GM12878 (cell line): ENCODE measurements at regions not wholly inside any gene's neighbourhood (a gene's known extent, or its start where the extent isn't known, plus 50 kb on each side); places are given as distances from the start of the nearest gene placed in this dataset.

Experiments used
- ATAC-seq: fragments of 200-7000 bp; cut with Tn5 transposase; 3 replicates; pipeline ENCODE4 v1.9.1; 2020; ENCODE audit warnings: mild to moderate bottlenecking, moderate library complexity
- BruUV-seq: library from RNA; stranded (reverse); fragments of 400-500 nt; replicated peaks from 2 replicates; lab custom pipeline; 2021; lab: Mats Ljungman, UMichigan
- CTCF ChIA-PET: fragments of 300-600 bp; sonication (Branson Sonifier 250); formaldehyde crosslinking; extraction: SDS; loops from one replicate; lab custom pipeline; 2021; ENCODE audit warnings: inconsistent platforms; lab: Yijun Ruan, JAX
- POLR2A ChIA-PET: fragments of 350-600 bp; formaldehyde crosslinking; extraction: SDS; loops from one replicate; lab custom pipeline; 2021; ENCODE audit warnings: inconsistent platforms; lab: Charles Lee
- RAD21 ChIA-PET: fragments of 300-600 bp; sonication (Branson Sonifier 250); formaldehyde crosslinking; loops from one replicate; lab custom pipeline; 2023; ENCODE audit warnings: antibody characterized with exemption; ENCODE audit not compliant: unreplicated experiment; lab: Charles Lee
- SMC1A ChIA-PET: fragments of 300-600 bp; sonication (Branson Sonifier 250); formaldehyde crosslinking; loops from one replicate; lab custom pipeline; 2023; ENCODE audit not compliant: unreplicated experiment, uncharacterized antibody; lab: Charles Lee
- DNase-seq: peaks from one replicate; pipeline ENCODE4 v3.0.0-alpha.2; 2011; ENCODE audit warnings: low read depth, low spot score
- FAIRE-seq: peaks from 3 replicates; lab custom pipeline; 2011; peaks lifted over from hg19 to GRCh38; lab: Jason Lieb, UNC
- H2AFZ ChIP-seq: 2 replicates; pipeline ENCODE4 v1.6.0; 2011; ENCODE audit warnings: low read depth, low read length, control low read depth; ENCODE audit not compliant: control insufficient read depth
- H3K27ac ChIP-seq: 2 replicates; pipeline ENCODE4 v1.5.1; 2011; ENCODE audit warnings: control low read depth; ENCODE audit not compliant: control insufficient read depth, insufficient read depth
- H3K27me3 ChIP-seq, 2 experiments: replicated peaks in 1 of 2; 2 replicates each; pipeline versions ENCODE4 v1.6.0 to v1.6.1; 2011; ENCODE audit warnings: low read length in 1 of 2; ENCODE audit not compliant: control insufficient read depth in 2 of 2, insufficient read depth in 2 of 2
- H3K36me3 ChIP-seq, 2 experiments: 2 replicates each; pipeline ENCODE4 v1.5.1; 2011; ENCODE audit warnings: low read length in 1 of 2; ENCODE audit not compliant: control insufficient read depth in 2 of 2, insufficient read depth in 2 of 2
- H3K4me1 ChIP-seq: 2 replicates; pipeline ENCODE4 v1.6.1; 2011; ENCODE audit warnings: mild to moderate bottlenecking, low read length, moderate library complexity, mixed read lengths; ENCODE audit not compliant: control insufficient read depth, insufficient read depth
- H3K4me2 ChIP-seq: 2 replicates; pipeline ENCODE4 v1.6.0; 2011; ENCODE audit warnings: control low read depth; ENCODE audit not compliant: control insufficient read depth, insufficient read depth
- H3K4me3 ChIP-seq: fragments of 200-600 bp; sonication (generic); 2 replicates; pipeline ENCODE4 v1.5.1; 2016
- H3K79me2 ChIP-seq: 2 replicates; pipeline ENCODE4 v1.6.0; 2011; ENCODE audit warnings: low read length; ENCODE audit not compliant: control insufficient read depth, insufficient read depth
- H3K9ac ChIP-seq: 2 replicates; pipeline ENCODE4 v1.8.0; 2011; ENCODE audit warnings: low read length, control low read depth, mixed read lengths; ENCODE audit not compliant: control insufficient read depth, insufficient read depth
- H3K9me3 ChIP-seq: replicated peaks from 3 replicates; pipeline ENCODE4 v1.5.1; 2011; ENCODE audit warnings: mild to moderate bottlenecking, low read length; ENCODE audit not compliant: control insufficient read depth, insufficient read depth
- H4K20me1 ChIP-seq: 2 replicates; pipeline ENCODE4 v1.6.0; 2011; ENCODE audit not compliant: control insufficient read depth, insufficient read depth
- EZH2 ChIP-seq: IDR thresholded peaks from 2 replicates; pipeline ENCODE4 v1.6.1; 2012; ENCODE audit warnings: low read depth, mild to moderate bottlenecking, control low read depth, inconsistent platforms, low read length, borderline replicate concordance; ENCODE audit not compliant: control insufficient read depth
- IKZF2 ChIP-seq, 2 experiments: fragments of 450-650 bp; IDR thresholded peaks; 2 replicates each; pipeline ENCODE4 v1.6.1; 2017; ENCODE audit warnings: mild to moderate bottlenecking in 2 of 2, moderate library complexity in 2 of 2
- NFYA ChIP-seq: IDR thresholded peaks from 2 replicates; pipeline ENCODE4 v1.6.1; 2011; ENCODE audit warnings: low read depth, mild to moderate bottlenecking, low read length, improper control_type of control experiment, borderline replicate concordance
- POU2F2 ChIP-seq: IDR thresholded peaks from 3 replicates; pipeline ENCODE4 v1.6.1; 2011; ENCODE audit warnings: low read depth, mild to moderate bottlenecking, low read length, borderline replicate concordance
- SMARCA5 ChIP-seq: fragments of 450-650 bp; IDR thresholded peaks from 2 replicates; pipeline ENCODE4 v1.6.1; 2017; ENCODE audit warnings: mild to moderate bottlenecking
- SUZ12 ChIP-seq: fragments of 200-600 bp; sonication (generic); IDR thresholded peaks from one replicate; pipeline ENCODE4 v1.6.1; 2018; ENCODE audit warnings: antibody characterized with exemption, mild to moderate bottlenecking; ENCODE audit not compliant: unreplicated experiment
- WGBS: methylation state at CpG from one replicate; pipeline ENCODE4 v1.1.6; 2016; ENCODE audit warnings: low lambda C conversion rate; ENCODE audit not compliant: insufficient replicate concordance, insufficient coverage; ENCODE audit errors: missing lambda C conversion rate; 5-methylcytosine and 5-hydroxymethylcytosine counted together
- in situ Hi-C: fragments of 300-500 bp; cut with MboI; formaldehyde crosslinking; loops from 9 replicates; pipeline ENCODE4 v1.14.3; 2018; ENCODE audit warnings: mixed read lengths
- intact Hi-C: fragments of 100-400 bp; cut with micrococcal nuclease; formaldehyde crosslinking; loops from one replicate; pipeline ENCODE4 v1.14.2; 2022; ENCODE audit not compliant: unreplicated experiment
- TF ChIP-seq, protein P1 (sequence below): fragments of 450-650 bp; IDR thresholded peaks from 2 replicates; pipeline ENCODE4 v1.6.1; 2017; ENCODE audit warnings: mild to moderate bottlenecking, moderate library complexity
- TF ChIP-seq, protein P2 (sequence below): fragments of 450-650 bp; formaldehyde crosslinking; IDR thresholded peaks from 2 replicates; pipeline ENCODE4 v1.4.0; 2022; ENCODE audit warnings: mild to moderate bottlenecking, moderate library complexity
- TF ChIP-seq, protein P3 (sequence below): fragments of 150-350 bp; IDR thresholded peaks from 2 replicates; pipeline ENCODE4 v1.6.1; 2014; ENCODE audit warnings: mild to moderate bottlenecking, low read depth, low read length
- TF ChIP-seq, protein P4 (sequence below): fragments of 450-650 bp; IDR thresholded peaks from 2 replicates; pipeline ENCODE4 v1.6.1; 2017; ENCODE audit warnings: low read depth, mild to moderate bottlenecking, moderate library complexity

DNA sequence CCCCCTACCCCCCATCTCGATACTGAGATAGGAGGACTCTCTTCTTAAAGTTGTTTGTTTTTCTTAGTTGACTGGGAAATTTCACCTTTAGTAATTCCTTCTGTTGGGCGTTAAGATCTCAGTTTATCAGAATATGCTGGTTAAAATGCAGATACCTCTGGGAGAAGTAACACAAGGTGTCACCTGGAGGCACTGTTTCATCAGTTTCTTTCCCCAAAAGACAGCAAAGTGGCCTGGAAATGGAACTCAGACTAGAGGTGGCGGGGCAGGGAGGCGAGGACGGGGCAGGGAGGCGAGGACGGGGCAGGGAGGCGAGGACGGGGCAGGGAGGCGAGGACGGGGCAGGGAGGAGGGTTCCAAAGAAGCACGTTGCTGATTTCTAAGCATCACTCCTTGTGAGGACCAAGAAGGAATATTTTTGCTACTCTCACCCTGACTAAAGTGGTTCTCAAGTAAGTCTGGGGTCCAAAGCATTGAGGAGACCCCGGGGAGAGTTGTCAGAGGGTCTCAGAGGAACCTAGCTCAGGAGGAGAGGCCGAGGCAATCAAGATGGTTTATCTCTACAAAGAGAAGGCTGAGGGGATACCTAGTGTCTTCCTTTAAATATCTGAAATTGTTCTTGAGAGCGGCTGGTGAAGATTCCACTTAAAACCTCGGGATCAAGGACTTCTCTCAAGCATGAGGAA, 147.0 kb upstream of the B3GAT1 start:
- 16% methylated on average over 16 of the region's 16 CpGs for WGBS
- H3K4me3 ChIP-seq, result no peak overlapping the region
- no peak overlapping the region for H3K9ac ChIP-seq
- H4K20me1 ChIP-seq, result no peaks in the 10 kb centered on the region
- TF ChIP-seq EZH2 (no peak), SUZ12 (no peak), POU2F2 (no peak), NFYA (no peak), IKZF2 (IDR thresholded peaks at IDR 0.05) (no peak), SMARCA5 (no peak)
- TF ChIP-seq, protein P1, sequence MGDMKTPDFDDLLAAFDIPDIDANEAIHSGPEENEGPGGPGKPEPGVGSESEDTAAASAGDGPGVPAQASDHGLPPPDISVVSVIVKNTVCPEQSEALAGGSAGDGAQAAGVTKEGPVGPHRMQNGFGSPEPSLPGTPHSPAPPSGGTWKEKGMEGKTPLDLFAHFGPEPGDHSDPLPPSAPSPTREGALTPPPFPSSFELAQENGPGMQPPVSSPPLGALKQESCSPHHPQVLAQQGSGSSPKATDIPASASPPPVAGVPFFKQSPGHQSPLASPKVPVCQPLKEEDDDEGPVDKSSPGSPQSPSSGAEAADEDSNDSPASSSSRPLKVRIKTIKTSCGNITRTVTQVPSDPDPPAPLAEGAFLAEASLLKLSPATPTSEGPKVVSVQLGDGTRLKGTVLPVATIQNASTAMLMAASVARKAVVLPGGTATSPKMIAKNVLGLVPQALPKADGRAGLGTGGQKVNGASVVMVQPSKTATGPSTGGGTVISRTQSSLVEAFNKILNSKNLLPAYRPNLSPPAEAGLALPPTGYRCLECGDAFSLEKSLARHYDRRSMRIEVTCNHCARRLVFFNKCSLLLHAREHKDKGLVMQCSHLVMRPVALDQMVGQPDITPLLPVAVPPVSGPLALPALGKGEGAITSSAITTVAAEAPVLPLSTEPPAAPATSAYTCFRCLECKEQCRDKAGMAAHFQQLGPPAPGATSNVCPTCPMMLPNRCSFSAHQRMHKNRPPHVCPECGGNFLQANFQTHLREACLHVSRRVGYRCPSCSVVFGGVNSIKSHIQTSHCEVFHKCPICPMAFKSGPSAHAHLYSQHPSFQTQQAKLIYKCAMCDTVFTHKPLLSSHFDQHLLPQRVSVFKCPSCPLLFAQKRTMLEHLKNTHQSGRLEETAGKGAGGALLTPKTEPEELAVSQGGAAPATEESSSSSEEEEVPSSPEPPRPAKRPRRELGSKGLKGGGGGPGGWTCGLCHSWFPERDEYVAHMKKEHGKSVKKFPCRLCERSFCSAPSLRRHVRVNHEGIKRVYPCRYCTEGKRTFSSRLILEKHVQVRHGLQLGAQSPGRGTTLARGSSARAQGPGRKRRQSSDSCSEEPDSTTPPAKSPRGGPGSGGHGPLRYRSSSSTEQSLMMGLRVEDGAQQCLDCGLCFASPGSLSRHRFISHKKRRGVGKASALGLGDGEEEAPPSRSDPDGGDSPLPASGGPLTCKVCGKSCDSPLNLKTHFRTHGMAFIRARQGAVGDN, result no peak
- TF ChIP-seq, protein P2, sequence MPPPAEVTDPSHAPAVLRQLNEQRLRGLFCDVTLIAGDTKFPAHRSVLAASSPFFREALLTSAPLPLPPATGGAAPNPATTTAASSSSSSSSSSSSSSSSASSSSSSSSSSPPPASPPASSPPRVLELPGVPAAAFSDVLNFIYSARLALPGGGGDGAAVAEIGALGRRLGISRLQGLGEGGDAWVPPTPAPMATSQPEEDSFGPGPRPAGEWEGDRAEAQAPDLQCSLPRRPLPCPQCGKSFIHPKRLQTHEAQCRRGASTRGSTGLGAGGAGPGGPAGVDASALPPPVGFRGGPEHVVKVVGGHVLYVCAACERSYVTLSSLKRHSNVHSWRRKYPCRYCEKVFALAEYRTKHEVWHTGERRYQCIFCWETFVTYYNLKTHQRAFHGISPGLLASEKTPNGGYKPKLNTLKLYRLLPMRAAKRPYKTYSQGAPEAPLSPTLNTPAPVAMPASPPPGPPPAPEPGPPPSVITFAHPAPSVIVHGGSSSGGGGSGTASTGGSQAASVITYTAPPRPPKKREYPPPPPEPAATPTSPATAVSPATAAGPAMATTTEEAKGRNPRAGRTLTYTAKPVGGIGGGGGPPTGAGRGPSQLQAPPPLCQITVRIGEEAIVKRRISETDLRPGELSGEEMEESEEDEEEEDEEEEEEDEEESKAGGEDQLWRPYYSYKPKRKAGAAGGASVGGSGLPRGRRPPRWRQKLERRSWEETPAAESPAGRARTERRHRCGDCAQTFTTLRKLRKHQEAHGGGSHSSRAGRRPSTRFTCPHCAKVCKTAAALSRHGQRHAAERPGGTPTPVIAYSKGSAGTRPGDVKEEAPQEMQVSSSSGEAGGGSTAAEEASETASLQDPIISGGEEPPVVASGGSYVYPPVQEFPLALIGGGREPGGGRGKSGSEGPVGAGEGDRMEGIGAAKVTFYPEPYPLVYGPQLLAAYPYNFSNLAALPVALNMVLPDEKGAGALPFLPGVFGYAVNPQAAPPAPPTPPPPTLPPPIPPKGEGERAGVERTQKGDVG (CRISPR knock-in tag), result no peak
- TF ChIP-seq, protein P3, sequence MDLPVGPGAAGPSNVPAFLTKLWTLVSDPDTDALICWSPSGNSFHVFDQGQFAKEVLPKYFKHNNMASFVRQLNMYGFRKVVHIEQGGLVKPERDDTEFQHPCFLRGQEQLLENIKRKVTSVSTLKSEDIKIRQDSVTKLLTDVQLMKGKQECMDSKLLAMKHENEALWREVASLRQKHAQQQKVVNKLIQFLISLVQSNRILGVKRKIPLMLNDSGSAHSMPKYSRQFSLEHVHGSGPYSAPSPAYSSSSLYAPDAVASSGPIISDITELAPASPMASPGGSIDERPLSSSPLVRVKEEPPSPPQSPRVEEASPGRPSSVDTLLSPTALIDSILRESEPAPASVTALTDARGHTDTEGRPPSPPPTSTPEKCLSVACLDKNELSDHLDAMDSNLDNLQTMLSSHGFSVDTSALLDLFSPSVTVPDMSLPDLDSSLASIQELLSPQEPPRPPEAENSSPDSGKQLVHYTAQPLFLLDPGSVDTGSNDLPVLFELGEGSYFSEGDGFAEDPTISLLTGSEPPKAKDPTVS, result no peak
- TF ChIP-seq, protein P4, sequence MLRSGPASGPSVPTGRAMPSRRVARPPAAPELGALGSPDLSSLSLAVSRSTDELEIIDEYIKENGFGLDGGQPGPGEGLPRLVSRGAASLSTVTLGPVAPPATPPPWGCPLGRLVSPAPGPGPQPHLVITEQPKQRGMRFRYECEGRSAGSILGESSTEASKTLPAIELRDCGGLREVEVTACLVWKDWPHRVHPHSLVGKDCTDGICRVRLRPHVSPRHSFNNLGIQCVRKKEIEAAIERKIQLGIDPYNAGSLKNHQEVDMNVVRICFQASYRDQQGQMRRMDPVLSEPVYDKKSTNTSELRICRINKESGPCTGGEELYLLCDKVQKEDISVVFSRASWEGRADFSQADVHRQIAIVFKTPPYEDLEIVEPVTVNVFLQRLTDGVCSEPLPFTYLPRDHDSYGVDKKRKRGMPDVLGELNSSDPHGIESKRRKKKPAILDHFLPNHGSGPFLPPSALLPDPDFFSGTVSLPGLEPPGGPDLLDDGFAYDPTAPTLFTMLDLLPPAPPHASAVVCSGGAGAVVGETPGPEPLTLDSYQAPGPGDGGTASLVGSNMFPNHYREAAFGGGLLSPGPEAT, result no peak
- no peaks in the 10 kb centered on the region for H3K79me2 ChIP-seq
- no peaks in the 10 kb centered on the region for H3K4me1 ChIP-seq
- intact Hi-C loops (no loop called here), in situ Hi-C loops (no loop called here)
- no peaks in the 10 kb centered on the region for H3K9me3 ChIP-seq
- H3K4me2 ChIP-seq, result no peak overlapping the region
- ATAC-seq (no peak), DNase-seq (no peak), FAIRE-seq (no peak)
- H3K36me3 ChIP-seq, result no peaks in the 10 kb centered on the region
- peaks cover 0 to 2% of the 10 kb centered on the region in 2 experiments; a peak in 2 of 4 replicates for H3K27me3 ChIP-seq
- RAD21 ChIA-PET, result no interaction called here
- POLR2A ChIA-PET, result no interaction called here
- CTCF ChIA-PET, result no interaction called here
- H2AFZ ChIP-seq, result no peak overlapping the region
- H3K27ac ChIP-seq, result no peak overlapping the region
- BruUV-seq, result no TSS peak
- SMC1A ChIA-PET, result no interaction called here
